GM10266 (cell line): ENCODE measurements at regions not wholly inside any gene's neighbourhood (a gene's known extent, or its start where the extent isn't known, plus 50 kb on each side); places are given as distances from the start of the nearest gene placed in this dataset.

Source experiments
- DNase-seq: peaks from one replicate; pipeline ENCODE4 v3.0.0; 2012; ENCODE audit errors: extremely low spot score
- CTCF ChIP-seq: IDR thresholded peaks from 2 replicates; pipeline ENCODE4 v1.5.1; 2012; ENCODE audit warnings: mild to moderate bottlenecking, low read depth; ENCODE audit not compliant: control insufficient read depth, insufficient read depth; ENCODE audit errors: missing control alignments

GRCh38 chr1:94332952-94333351 is 85.2 kb upstream of the ABCD3 start:
- no peak for DNase-seq
- no peak for TF ChIP-seq CTCF

- no peak for TF ChIP-seq CTCF
- no peak for DNase-seq
Observed at GRCh38 chr1:94332516-94332915, 85.7 kb upstream of the ABCD3 start.

- TF ChIP-seq CTCF, result no peak
- no peak for DNase-seq
Observed at GRCh38 chr1:94329986-94330385, 88.2 kb upstream of the ABCD3 start.

- TF ChIP-seq CTCF, result no peak
- DNase-seq, result no peak
Observed at GRCh38 chr1:94329276-94329675, 88.9 kb upstream of the ABCD3 start.

- no peak for DNase-seq
- TF ChIP-seq CTCF, result no peak
Observed at GRCh38 chr1:94327001-94327690, 89.8 kb upstream of the ARHGAP29 start.

GRCh38 chr1:94326329-94326728 is 88.9 kb upstream of the ARHGAP29 start:
- TF ChIP-seq CTCF, result no peak
- no peak for DNase-seq

- TF ChIP-seq CTCF, result no peak
Observed at GRCh38 chr1:94325377-94326302, 88.3 kb upstream of the ARHGAP29 start.

More at GRCh38 chr1:94325377-94326302, 88.3 kb upstream of the ARHGAP29 start:
- DNase-seq, result no peak
